ENCODE measurements at regions not wholly inside any gene's neighbourhood (a gene's known extent, or its start where the extent isn't known, plus 50 kb on each side); places are given as distances from the start of the nearest gene placed in this dataset.

- DNase-seq (ENCODE audit: low spot score), result no peak
These were observed 50.6 kb upstream of the DCC start for GRCh38 chr18:52289392-52289791.
